ENCODE measurements at regions not wholly inside any gene's neighbourhood (a gene's known extent, or its start where the extent isn't known, plus 50 kb on each side); places are given as distances from the start of the nearest gene placed in this dataset.

- no peak for TF ChIP-seq CTCF (IDR thresholded peaks at IDR 0.05; ENCODE audit: low read length)
- no peak for TF ChIP-seq EZH2 (optimal IDR thresholded peaks at IDR 0.05; ENCODE audit: low read depth, low read length)
- no peak for TF ChIP-seq EZH2phosphoT487 (IDR thresholded peaks at IDR 0.05; ENCODE audit: low read length)
Measured at GRCh38 chr7:92910976-92911375, 74.6 kb upstream of the CDK6 start.

Data from MM.1S (cell line).